ENCODE measurements at regions not wholly inside any gene's neighbourhood (a gene's known extent, or its start where the extent isn't known, plus 50 kb on each side); places are given as distances from the start of the nearest gene placed in this dataset.
"Not testable (repeated sequence)": the region's sequence is repeated elsewhere in the genome, so short reads cannot be mapped to it uniquely, and the experiment has no call there.

DNA sequence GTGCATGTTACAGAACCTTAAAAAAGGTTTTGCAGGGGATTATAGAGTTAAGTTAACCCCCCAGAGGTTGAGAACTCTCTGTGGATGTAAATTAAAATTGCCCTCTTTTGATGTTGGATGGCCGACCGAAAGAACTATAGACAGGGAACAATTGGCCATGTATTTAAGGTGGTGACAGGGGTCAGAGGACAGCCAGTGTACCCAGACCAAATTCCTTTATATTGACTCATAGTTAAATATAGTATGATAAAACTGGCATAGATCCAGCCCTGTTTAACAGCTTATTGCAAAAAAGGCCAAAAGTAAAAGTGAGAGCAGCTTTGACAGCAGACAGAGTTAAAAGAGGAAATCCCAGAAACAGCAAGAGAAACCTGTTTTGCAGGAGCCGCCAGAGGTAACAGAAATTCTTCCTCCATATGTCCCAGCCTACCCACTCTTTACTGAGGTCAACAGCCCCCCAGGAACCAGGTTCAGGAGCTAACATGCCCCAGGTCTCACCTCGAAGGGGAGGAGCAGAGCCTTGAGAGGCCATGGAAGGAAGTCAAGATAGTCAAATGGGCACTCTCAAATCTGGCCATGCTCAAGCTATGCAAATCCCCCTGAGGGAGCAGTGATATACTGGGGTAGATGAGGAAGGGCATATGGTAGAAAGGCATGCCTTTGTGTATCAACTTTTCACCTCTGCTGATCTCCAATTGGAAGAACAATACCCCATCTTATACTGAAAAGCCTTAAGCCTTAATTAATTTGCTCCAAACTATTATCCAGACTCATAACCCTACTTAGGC, 156.4 kb upstream of the COX7C start:
- no peak for DNase-seq

GRCh38 chr5:86463339-86463738, 154.4 kb upstream of the COX7C start:
- no peak for DNase-seq

DNA sequence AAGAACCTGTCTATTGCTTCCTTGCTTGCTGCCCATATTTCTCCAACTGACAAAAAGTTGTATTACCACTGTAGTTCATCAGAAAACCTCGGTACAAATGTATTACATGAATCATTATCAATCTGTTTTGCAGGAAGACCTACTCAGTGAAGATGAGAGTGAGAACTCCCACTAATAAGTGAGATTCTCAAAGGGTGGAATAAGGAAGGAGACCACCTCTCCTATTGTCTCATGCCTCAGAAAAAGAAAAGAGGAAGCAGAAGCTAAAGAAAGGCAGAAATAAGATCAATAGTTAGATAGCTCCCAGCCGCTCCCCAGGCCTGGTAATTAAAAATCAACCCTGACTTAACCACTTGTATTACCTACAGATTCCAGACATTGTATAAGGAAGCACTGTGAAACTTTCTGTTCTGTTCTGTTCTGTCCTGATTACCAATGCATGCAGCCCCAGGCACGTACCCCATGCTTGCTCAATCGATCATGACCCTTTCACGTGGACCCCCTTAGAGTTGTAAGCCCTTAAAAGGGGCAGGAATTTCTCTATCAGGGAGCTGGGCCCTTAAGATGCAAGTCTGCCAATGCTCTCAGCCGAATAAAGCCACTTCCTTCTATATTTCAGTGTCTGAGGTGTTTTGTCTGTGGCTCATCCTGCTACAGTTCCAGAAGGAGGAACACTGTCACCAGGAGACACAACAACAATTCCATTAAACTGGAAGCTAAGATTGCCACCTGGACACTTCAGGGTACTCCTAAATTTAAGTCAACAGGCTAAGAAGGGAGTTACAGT, 152.5 kb upstream of the COX7C start:
- no peak for DNase-seq

- DNase-seq: not testable (repeated sequence)
Measured at GRCh38 chr5:86466721-86467120, 151.0 kb upstream of the COX7C start.

GRCh38 chr5:86482008-86482407, 135.7 kb upstream of the COX7C start:
- no peak for DNase-seq

DNA sequence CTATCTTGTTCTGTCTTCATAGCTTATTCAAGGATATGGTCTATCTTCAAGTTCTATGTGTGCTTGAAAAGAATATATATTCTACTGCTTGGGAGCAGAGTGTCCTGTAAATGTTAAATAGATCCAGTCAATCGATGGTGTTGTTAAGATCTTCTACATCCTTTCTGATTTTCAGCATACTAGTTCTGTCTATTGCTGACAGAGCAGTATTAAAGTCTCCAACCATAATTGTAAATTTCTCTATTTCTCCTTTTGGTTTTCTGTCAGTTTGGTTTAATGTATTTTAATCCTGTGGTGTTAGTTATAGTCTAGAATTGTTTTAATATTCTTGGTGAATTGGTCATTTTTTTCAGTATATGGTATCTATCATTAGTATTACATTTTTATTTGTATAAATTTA, 124.0 kb upstream of the COX7C start:
- DNase-seq: no peak

DNA sequence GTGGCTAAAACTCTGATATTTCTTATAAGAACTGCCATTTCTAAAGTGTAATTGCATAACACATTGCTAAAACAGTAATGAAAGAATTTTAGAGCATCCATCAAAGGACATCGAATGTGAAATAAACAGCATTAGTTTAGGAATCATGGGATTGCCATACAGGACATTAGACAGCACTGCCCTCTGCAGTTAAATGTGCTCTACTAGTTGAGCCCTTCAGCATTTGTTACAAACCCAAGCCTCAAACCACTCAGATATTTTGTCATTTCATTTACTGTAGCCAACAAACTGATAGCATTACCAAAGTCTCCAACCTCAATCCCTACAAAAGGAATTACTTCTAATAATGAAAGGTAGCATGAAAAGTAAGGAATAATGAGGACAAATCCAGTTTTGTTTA, 116.8 kb upstream of the COX7C start:
- DNase-seq: peak; percentile 10

DNA sequence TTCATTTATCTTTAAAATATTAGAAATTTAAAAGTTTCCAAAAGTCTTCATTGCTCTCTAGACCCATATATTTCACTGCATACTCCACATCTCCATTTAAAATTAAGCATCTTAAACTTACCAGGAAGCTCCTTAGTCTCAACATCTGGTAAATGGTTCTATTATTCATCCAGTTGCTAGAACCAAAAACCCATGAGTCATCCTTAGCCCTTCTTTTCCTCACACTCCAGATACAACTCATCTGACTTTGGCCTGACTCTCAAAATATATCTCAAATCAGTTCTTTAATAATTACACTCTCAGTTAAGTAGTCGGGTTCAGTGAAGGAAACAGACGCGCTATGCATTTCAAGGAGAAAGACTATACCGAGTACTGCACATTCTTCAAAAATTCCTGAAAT, 110.2 kb upstream of the COX7C start:
- DNase-seq: no peak

DNA sequence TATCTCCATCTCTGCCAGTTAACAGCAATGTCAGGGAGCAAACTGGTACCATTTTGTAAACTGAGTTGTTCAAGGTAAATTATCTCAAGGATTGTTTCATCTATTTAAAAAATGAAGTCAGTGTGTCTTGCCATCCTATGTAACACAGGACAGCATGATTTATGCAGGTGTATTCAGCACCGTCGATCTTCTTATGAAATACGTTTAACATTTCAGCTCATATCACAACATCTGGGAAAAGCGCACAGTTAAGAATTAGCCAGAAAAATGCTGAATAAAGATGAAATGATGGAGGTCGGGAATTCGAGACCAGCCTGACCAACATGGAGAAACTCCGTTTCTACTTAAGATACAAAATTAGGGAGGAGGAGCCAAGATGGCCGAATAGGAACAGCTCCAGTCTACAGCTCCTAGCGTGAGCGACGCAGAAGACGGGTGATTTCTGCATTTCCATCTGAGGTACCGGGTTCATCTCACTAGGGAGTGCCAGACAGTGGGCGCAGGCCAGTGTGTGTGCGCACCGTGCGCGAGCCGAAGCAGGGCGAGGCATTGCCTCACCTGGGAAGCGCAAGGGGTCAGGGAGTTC, 107.3 kb upstream of the COX7C start:
- not testable (repeated sequence) for DNase-seq

- DNase-seq: no peak
Measured at GRCh38 chr5:86523718-86524117, 94.0 kb upstream of the COX7C start.

- DNase-seq: no peak
Measured at GRCh38 chr5:86525622-86526021, 92.1 kb upstream of the COX7C start.

- DNase-seq: no peak
Measured at GRCh38 chr5:86526811-86527348, 90.9 kb upstream of the COX7C start.

DNA sequence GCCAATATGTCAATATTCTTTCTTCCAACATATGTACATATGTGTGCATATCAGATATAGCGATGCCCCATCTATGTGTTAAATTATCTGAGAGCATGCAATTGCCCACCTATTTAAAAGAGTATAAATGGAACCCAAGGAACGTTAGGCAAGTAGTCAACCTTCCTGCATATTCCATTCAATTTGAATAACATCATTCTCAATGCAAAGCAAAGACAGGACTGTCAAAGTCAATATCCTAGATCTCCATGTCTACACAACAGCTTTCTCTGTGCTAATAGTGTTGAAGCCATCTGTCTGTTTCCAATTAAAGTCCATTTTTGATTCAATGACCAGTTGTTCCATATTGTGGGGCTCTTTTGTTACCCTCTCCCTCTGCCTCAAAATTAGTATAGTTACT, 85.3 kb upstream of the COX7C start:
- no peak for DNase-seq

DNA sequence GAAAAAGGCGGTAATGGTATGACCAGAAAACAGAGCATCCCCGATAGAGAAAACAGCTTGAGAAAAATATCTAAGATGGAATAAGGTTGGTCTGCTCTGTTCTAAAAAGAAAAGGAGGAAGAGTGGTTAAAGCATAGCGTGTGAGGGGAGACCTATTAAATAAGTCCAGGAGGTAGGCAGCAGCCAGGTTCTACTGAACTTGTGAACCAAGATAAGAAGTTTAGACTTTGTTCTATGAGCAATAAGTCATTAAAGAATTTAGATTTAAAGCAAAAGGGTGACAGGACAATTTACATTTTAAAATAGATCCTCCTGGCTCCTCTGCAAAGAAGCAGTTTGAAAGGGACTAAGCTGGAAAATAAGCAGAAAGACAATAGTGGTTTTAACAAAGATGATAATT, 81.3 kb upstream of the COX7C start:
- DNase-seq: no peak

- no peak for DNase-seq
Measured at GRCh38 chr5:86542532-86542931, 75.2 kb upstream of the COX7C start.

GRCh38 chr5:86546044-86546443, 71.7 kb upstream of the COX7C start:
- DNase-seq: no peak

DNA sequence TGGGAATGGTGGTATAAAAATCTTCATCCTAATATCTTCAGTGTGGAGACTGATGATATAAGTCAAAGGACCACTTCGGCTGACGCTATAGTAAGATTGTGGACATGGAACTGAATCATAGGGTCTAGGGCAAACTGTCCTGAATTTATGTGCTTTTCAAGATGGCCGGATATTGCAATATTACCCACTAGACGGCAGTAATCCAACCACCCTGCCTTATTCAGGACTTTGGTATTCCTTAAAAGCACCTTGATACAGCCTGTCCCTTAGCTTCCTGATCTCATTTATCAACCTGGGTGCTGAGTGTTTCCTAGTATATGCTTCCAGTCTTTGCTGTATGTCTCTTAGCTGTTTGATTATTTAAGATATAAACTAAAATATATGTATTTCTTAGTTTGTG, 71.2 kb upstream of the COX7C start:
- no peak for DNase-seq

DNA sequence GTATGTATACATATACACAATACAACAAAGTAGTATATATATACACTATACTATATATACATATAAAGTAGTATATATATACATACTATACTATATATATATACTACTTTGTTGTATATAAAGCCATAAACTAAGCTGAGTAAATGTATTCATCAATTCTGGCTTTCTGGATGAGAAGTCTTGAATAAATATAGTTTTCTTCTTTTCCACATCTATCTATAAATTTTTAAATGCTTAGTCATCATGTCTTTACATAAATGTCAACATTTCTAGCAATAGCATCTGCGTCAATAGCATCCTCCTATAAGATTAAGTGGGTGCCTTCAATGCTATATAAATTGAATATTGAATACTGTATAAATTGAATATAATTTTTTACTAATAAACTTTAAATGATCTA, 63.1 kb upstream of the COX7C start:
- DNase-seq: no peak

GRCh38 chr5:86557920-86558319, 59.8 kb upstream of the COX7C start:
- no peak for DNase-seq

DNA sequence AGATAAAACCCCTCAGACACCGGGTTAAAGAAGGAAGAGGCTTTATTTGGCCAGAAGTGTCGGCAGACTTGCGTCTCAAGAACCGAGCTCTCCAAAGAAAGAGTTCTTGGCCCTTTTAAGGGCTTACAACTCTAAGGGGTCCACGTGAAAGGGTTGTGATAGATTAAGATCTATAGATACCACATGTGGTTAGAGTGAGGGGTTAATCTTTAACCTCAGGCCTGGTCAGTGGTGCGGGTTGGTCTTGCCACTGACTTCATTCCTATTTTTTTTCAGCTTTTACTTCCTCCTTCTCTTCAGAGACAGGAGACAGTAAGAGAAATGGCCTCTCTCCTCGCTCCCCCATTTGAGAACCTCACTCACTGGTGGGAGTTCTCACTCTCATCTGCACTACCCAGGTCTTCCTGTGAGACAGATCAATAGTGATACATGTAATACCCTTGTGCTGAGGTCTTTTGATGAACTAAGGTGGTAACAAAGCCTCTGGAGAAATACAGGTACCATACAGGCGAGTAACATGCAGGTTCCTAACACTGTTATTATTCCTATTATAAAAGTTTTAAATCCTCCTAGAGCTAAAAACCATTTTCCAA, 52.4 kb upstream of the COX7C start:
- DNase-seq: no peak

- not testable (repeated sequence) for DNase-seq
Measured at GRCh38 chr5:86566030-86566429, 51.7 kb upstream of the COX7C start.

Measured in NCI-H748 treated with DMSO at 0.1 percent for 48 hours (cell line).